Heart right ventricle (tissue), 16 donors: ENCODE measurements at regions not wholly inside any gene's neighbourhood (a gene's known extent, or its start where the extent isn't known, plus 50 kb on each side); places are given as distances from the start of the nearest gene placed in this dataset.

Experiments
- ATAC-seq, 8 donors: fragments of 200-7000 bp; cut with Tn5 transposase; one replicate each; pipeline ENCODE4 v1.9.1; 2020; ENCODE audit warnings: mild to moderate bottlenecking in 8 of 8, moderate library complexity in 8 of 8, moderate number of reproducible peaks in 1 of 8
- DNase-seq, 2 donors: peaks; one replicate each; pipeline ENCODE4 v3.0.0-alpha.2; 2020
- H3K27ac ChIP-seq, 10 donors: fragments of 200-600 bp; sonication (generic) in 2 of 10; one replicate each; pipeline versions ENCODE4 v1.5.0 to v1.8.0; 2020 to 2022; ENCODE audit warnings: mild to moderate bottlenecking in 3 of 10
- H3K27me3 ChIP-seq, 7 donors: fragments of 200-600 bp; one replicate each; pipeline ENCODE4 v1.8.0; 2021 to 2022; ENCODE audit warnings: mild to moderate bottlenecking in 2 of 7
- H3K36me3 ChIP-seq, 9 donors: fragments of 200-600 bp; sonication (generic) in 1 of 9; one replicate each; pipeline versions ENCODE4 v1.5.0 to v1.8.0; 2020 to 2022; ENCODE audit warnings: mild to moderate bottlenecking in 2 of 9
- H3K4me1 ChIP-seq, 9 donors: fragments of 200-600 bp; sonication (generic) in 1 of 9; one replicate each; pipeline versions ENCODE4 v1.5.0 to v1.8.0; 2020 to 2022; ENCODE audit warnings: mild to moderate bottlenecking in 4 of 9
- H3K4me3 ChIP-seq, 10 donors: fragments of 200-600 bp; sonication (generic) in 2 of 10; one replicate each; pipeline versions ENCODE4 v1.5.0 to v1.8.0; 2020 to 2022; ENCODE audit warnings: mild to moderate bottlenecking in 7 of 10, moderate library complexity in 2 of 10
- H3K9me3 ChIP-seq, 11 donors: fragments of 200-600 bp in 10 of 11; sonication (generic) in 2 of 11; one replicate each; pipeline versions ENCODE4 v1.5.0 to v1.8.0; 2013 to 2022; ENCODE audit warnings: mild to moderate bottlenecking in 2 of 11, control low read depth in 1 of 11, moderate library complexity in 1 of 11
- WGBS, 2 donors: extraction: QIAGEN DNeasy Blood & Tissue Kit; methylation state at CpG; one replicate each; pipeline ENCODE4 v1.1.7; 2013; ENCODE audit warnings: inconsistent platforms in 1 of 2; 5-methylcytosine and 5-hydroxymethylcytosine counted together
- intact Hi-C, 10 donors: fragments of 100-400 bp; cut with DNase I; formaldehyde crosslinking; loops; one replicate each; pipeline versions ENCODE4 v1.11.1 to v1.14.2; 2022
- TF ChIP-seq, protein P1 (sequence below), 9 donors: fragments of 200-600 bp; sonication (generic) in 2 of 9; IDR thresholded peaks; one replicate each; pipeline versions ENCODE4 v1.5.0 to v1.8.0; 2021 to 2022; ENCODE audit warnings: antibody characterized with exemption in 9 of 9, mild to moderate bottlenecking in 5 of 9, moderate library complexity in 1 of 9
- donor health status: Arrhythmogenic right ventricular cardiomyopathy.
- donor health status: ischemic (EF 13 %, LVEDD 7.1; RV severe dilation, severe dysfunction).
- donor health status: healthy with polysubstance abuse.
- donor health status: DM: no; HTN: yes; CAD: no.
- donor health status: DM: no; HTN: no; CAD: no.
- donor health status: ischemic (EF 25% LVEDD 6.9; RV normal size, moderate dysfunction).
- donor health status: ischemic (EF 25% LVEDD 5.7; RV mildly dilated, moderate dysfunction).
- donor health status: healthy.
- donor health status: DM: yes; HTN: yes; CAD: no.
- donor health status: Ischemic cardiomyopathy.
- donor health status: ischemic (EF 35%, LVEDD 5.7; RV mildly dilated, moderate dysfunction).
- donor health status: nonischemic (EF 11% LVEDD 7.7; RV severe dilation, severe dysfunction).
- donor health status: DM: yes; HTN: yes; CAD: no.
- donor health status: PGD.
- donor health status: ischemic (EF 29% LVEDD 5.4; RV normal size, mild dysfunction).
- donor health status: nonischemic (EF 23%, LVEDD 6.1; RV moderate dilation, normal function).

DNA sequence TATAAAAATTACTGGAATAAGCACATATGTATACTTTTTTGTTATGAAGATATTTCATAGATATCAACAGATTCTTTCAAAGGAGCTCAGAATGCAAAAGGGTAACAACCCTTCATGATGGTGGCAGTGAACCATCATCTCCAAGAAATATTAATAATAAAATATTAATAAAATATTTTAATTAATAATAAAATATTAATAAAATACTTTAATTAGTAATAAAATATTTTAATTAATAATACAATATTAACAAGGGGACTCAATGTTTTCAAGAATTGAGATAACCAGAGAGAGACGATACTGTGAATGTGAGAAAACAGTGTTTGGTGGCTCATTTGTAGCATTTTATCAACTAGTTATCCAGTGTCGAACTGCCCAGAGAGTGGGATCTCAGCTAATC, 86.0 kb upstream of the NT5E start:
- no peaks in the 10 kb centered on the region for H3K27me3 ChIP-seq
- intact Hi-C loops = no loop called here
- H3K27ac ChIP-seq = no peak overlapping the region
- no peak for ATAC-seq
- DNase-seq = no peak
- no peaks in the 10 kb centered on the region for H3K9me3 ChIP-seq
- TF ChIP-seq, protein P1, sequence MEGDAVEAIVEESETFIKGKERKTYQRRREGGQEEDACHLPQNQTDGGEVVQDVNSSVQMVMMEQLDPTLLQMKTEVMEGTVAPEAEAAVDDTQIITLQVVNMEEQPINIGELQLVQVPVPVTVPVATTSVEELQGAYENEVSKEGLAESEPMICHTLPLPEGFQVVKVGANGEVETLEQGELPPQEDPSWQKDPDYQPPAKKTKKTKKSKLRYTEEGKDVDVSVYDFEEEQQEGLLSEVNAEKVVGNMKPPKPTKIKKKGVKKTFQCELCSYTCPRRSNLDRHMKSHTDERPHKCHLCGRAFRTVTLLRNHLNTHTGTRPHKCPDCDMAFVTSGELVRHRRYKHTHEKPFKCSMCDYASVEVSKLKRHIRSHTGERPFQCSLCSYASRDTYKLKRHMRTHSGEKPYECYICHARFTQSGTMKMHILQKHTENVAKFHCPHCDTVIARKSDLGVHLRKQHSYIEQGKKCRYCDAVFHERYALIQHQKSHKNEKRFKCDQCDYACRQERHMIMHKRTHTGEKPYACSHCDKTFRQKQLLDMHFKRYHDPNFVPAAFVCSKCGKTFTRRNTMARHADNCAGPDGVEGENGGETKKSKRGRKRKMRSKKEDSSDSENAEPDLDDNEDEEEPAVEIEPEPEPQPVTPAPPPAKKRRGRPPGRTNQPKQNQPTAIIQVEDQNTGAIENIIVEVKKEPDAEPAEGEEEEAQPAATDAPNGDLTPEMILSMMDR (IDR thresholded peaks at IDR 0.05) = no peak
- no peaks in the 10 kb centered on the region for H3K36me3 ChIP-seq
- H3K4me1 ChIP-seq = no peaks in the 10 kb centered on the region
- 85 to 91% methylated on average over 2 of the region's 2 CpGs for WGBS, 2 donors
- H3K4me3 ChIP-seq = no peak overlapping the region

DNA sequence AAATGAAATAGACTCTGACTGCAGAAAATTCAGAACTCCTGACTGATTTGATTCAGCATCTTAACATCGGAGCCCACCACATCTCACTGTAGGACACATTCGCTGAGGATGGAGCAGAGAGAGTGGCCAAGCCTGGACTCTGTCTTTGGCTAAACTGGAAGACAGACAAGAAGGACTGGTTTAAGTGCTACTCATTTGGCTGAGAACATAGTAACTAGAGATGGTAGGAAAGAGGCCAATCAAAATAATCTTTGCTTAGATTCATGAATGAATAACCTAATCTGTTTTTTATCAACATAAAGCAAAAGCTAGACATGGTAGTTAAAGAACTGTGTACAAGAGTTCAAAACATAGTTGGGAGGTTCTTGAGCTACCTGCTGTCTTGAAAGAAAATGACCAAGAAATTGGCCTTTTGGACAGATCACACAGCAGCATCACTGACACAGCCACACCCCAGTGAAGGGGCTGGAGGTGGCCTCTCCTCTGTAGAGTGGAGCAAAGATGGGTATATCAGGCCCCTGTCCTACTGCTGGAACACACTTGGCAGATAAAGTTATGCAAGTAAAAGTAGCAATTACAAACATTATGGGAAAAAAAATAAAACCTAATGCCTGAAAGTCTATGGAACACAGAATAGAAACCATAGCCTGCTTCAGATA, 87.1 kb upstream of the NT5E start:
- Histone ChIP-seq H3K27me3 (no peaks in the 10 kb centered on the region), H3K4me1 (no peaks in the 10 kb centered on the region), H3K36me3 (no peaks in the 10 kb centered on the region), H3K27ac (no peak overlapping the region), H3K4me3 (no peak overlapping the region), H3K9me3 (no peaks in the 10 kb centered on the region)
- no peak for DNase-seq
- ATAC-seq = no peak
- intact Hi-C loops = no loop called here
- TF ChIP-seq, protein P1 (IDR thresholded peaks at IDR 0.05) = no peak
- WGBS, 2 donors = 90 to 95% methylated on average over 2 of the region's 2 CpGs

DNA sequence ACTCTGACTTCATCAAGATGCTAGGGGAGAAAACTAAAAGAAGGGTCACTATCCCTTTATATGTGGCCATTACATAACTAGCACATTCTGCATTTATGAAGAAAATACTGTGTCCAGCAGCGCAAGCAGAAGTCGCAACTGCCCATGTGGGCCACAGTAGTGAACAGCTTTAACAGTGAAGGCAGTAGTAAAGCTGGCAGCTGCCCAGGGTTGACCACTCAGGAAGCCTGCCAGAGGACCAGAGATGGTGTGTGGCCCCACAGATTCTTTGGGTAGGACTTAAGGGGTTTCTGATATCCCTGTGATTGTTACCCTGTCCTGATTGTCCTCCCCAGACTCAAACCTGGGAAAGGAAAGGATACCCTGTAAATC, 88.3 kb upstream of the NT5E start:
- intact Hi-C loops = loop anchor here in 1 of 10 donors (2.0 kb wide), 1 partner anchor 119 kb away; no protein-coding TSS in a partner anchor
- no peaks in the 10 kb centered on the region for H3K27me3 ChIP-seq
- no peak overlapping the region for H3K27ac ChIP-seq
- DNase-seq (no peak), ATAC-seq (no peak)
- no peak overlapping the region for H3K4me3 ChIP-seq
- H3K36me3 ChIP-seq = no peaks in the 10 kb centered on the region
- WGBS, 2 donors = 99% methylated on average over 2 of the region's 2 CpGs
- TF ChIP-seq, protein P1 (IDR thresholded peaks at IDR 0.05) = no peak
- no peaks in the 10 kb centered on the region for H3K4me1 ChIP-seq
- no peaks in the 10 kb centered on the region for H3K9me3 ChIP-seq

DNA sequence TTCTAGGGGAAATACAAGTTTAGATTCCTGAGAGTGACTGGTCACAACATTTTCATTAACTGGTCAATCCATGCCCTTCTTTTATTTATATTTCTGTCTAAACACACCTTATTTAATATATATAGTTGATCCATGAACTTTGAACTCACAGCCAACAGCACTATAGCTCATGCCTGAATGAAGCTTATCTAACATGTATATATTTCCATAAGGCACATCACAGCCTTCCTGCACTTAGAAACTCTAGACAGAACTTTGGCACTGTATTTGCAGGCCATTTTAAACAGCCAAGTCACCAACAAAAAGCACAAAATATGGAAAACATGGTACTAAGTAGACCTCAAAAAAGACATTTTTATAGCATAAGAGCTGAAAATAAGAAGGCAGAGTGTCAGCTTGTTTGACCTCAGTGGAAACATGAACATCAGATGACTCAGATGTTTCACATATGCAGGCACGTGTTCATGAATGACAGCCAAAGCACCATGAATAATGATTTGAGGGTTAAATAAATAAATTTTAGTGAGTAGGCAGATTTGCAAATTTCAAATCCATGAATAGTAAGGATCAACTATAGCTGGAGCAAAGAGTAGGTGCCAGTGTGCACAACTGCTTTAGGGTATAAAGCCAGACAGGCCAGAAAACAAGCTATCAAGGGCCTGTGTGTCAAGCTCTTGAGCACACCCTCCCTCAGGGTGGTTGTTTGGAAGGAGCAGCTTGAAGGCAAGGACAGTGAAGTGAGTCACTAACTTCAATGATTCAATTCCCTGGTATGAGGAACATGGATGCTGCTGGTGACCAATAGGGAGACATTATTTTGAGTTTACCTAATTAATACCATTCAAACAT, 88.9 kb upstream of the NT5E start:
- 40 to 53% methylated on average over 1 of the region's 1 CpG for WGBS, 2 donors
- Histone ChIP-seq H3K4me1 (no peaks in the 10 kb centered on the region), H3K9me3 (no peaks in the 10 kb centered on the region), H3K27ac (no peak overlapping the region), H3K36me3 (no peaks in the 10 kb centered on the region), H3K27me3 (no peaks in the 10 kb centered on the region), H3K4me3 (no peak overlapping the region)
- ATAC-seq = peak in 3 of 8 donors; percentile 61 to 89 (median 69)
- intact Hi-C loops = loop anchor here in 1 of 10 donors (2.0 kb wide), 1 partner anchor 120 kb away; no protein-coding TSS in a partner anchor
- TF ChIP-seq, protein P1 (IDR thresholded peaks at IDR 0.05) = no peak
- no peak for DNase-seq
